HS-27A (cell line): ENCODE measurements at regions not wholly inside any gene's neighbourhood (a gene's known extent, or its start where the extent isn't known, plus 50 kb on each side); places are given as distances from the start of the nearest gene placed in this dataset.
A peak's percentile ranks its signal among the peaks of the same experiment; 100 is the strongest.

ENCODE experiments used
- DNase-seq: peaks from one replicate; pipeline ENCODE4 v3.0.0-alpha.2; 2012; ENCODE audit warnings: low read depth, missing footprints

DNA sequence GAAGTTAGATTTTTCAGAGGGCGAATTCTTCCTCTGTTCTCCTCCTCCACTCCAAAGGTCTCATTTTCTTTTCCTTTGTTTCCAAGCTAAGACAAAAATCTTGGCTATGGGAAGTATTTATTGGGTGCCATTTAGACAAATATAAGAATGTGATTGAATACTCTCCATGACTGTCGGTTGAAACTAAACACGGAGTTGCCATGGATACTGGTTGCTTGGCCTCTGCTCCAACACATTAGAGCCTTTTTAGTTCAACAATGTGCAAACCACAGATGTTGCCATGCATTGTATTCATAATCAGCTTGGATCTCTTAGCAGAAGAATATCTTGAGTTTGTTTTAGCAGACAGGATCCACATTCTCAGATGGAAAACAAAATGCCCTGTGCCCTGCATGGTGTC, 366.5 kb upstream of the LCORL start:
- no peak for DNase-seq

DNA sequence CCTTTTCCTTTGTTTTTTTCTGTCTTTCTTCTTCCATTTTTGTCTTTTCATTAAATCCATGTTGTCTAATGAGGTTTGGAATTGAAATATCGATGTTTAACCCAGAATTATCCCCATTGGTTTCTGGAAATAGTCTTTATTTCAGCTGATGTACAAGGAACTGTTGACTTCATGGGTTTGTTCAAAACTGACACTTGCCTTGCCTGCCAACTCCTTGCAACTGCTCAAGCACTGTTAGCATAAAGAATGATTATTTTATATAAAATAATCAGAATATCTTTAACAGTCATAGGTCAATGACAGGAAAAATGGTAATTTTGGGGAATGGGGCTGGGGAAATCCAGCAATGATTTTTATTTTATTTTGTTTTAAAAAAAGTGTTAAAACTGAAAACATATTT, 359.6 kb upstream of the LCORL start:
- DNase-seq, result no peak

DNA sequence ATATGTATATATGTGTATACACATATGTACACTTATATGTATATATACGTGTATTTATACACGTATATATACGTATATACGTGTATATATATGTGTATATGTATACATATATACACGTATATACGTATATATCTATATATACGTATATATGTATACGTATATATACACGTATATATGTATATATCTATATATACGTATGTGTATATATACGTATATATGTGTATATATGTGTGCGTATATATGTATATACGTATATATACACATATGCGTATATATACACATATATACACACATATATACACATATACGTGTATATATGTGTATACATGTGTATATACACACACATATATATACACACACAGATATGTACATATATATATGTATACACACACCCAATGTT, 348.0 kb upstream of the LCORL start:
- no peak for DNase-seq

DNA sequence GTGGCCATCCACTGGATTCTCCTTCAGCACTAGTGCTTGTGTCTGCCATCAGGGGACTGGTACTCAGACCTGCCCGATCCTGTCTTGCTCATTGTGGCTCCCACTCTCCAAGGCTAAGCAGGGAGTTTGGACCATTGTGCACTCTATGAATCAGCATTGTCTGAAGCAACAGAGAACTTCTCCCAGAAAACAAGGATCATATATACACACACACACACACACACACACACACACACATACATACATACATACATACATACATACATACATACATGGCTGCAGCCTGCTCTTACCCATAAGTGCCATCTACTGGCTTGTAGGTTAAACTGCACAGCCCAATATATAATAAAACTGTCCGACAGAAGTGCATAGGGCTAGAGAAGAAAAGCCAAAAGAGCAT, 345.3 kb upstream of the LCORL start:
- DNase-seq, result peak; percentile 3

DNA sequence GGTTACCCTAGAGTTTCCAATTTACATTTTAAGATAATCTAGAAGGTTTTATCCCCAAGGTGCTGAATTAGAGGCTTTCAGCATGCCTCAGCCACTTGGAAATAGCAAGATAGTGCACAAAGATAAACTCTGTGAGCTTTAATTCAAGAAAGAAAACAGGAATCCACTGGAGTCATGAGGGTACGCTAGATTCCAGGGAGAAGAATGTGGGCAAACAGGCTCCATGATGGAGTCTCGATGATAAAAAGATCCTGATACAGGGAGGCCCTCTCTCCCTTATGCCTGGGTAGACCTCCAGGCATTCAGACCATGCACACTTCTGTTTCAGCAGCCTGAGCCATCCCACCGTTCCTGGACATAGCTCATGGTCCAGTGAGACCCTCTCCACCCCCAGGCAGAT, 344.6 kb upstream of the LCORL start:
- DNase-seq, result no peak

DNA sequence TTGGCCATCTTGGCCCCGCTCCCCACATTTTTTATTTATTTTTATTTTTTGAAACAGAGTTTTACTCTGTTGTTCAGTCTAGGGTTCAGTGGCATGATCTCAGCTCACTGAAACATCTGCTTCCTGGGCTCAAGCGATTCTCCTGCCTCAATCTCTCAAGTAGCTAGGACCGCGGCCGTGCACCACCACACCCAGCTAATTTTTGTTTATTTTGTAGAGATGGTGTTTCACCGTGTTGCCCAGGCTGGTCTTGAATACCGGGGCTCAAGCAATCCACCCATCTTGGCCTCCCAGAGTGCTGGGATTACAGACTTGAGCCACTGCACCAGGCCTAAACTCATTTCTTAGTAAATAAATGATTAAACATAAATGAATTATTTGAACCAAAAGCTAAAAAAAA, 322.0 kb upstream of the LCORL start:
- DNase-seq, result no peak

DNA sequence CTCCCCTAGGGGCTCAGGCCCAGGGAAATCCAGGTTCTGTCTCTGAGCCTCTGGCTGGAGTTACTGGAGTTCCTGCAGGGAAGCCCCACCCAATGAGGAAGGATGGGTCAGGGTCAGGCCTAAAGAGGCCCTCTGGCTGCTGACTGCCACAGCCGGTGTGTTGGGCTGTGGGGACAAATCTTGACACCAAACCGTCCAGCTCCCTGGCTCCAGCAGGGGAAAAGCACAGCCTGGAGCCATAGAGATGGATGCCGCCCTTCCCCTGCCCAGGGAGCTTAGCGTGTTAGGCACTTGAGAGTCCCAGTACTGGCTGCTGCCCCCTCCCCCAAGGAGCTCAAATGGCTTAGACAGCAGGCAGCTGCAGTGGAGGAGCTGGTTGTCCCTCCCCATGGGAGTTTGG, 321.3 kb upstream of the LCORL start:
- no peak for DNase-seq

DNA sequence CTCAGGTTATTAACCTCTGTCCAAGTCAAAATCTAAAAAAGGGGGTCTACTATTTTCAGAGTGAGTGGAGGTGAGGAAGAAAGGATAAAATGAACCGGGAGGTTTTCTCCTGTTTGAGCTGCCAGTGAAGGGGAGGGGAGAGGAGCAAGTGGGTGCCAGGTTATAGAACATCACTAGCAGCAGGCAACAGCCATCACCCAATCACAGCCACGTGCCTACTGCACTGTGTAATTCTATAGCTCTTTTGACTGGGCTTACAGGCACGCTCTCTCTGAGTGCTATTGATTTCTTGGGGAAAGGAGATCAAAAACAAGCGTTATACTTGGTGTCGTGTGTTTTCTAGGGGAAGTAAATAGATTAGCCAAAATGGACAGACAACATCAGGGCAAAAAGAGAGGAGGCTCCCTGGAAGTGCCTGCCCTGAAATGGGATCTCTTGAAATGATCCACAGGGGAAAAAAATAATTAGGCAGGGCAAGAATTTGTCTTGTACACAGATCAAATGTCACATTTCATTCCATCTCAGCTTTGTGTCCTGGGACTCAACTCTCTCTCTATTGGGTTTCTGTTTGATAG, 300.5 kb upstream of the LCORL start:
- no peak for DNase-seq

DNA sequence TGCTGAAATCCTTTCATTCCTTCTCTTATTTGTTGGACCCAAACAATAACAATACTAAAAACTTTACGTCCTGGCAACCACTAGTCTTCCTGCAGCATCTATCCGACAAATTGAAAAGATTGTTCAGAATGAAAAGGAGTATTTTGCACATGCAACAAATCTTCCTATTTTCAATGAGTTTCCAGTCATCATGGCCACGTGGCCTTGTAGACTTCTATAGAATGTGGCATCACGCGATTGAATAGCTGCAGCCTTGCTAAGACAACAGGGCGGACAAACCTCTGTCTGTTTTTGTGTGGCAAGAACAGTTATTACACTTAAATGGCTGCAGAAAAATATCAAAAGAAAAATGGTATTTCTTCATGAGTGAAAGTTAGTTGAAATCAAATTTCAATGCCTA, 297.9 kb upstream of the LCORL start:
- no peak for DNase-seq

DNA sequence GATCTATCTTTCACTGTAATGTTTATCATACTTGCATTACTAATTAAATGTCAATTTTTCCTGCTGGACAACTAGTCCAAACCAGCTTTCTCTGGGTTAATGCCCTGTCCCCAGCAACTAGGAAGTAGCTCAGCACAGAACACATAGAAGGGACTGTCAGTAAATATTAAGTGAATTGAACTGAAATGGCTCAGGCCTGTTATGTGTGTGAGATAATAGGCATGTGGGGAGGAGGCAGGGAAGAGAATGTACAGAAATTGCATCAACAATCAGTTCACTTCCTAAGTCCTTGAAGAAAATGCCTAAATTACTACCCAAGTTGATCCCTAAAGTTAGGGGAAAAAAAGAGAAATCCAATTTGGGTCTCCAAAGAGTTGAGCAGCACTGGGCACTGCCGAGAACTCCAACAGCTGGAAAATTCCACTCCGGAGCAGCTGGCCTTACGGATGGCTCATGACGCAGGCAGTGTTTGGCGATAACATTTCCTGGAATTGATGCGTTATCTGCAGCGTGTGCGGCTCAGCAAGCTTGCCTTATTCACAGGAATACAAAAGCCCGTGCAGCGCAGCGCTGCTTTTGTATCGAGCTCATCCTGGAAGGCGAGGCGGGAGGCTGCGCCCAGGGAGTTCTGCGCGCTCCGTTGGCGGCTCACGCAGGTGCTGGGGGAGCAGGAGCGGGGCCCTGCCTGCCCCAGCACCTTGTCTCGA, 297.3 kb upstream of the LCORL start:
- DNase-seq, result no peak

DNA sequence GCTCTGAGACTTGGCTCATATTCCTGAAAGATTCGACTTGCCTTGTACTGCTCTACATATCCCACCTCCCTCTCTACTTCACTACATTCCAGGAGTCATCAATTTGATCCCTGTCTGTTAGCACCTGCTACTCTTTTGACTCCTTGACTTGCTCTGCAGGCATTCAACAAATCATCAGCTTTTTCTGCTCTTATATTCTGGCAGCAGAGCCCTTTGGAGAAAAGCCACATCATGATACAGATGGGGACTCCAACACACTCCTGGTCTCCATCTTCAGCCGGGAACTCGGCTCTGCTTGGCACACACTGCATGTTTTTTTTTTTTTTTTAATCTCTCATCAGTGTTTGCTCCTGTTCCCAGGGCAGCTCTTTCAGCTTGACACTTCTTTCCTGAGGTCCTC, 293.2 kb upstream of the LCORL start:
- no peak for DNase-seq

DNA sequence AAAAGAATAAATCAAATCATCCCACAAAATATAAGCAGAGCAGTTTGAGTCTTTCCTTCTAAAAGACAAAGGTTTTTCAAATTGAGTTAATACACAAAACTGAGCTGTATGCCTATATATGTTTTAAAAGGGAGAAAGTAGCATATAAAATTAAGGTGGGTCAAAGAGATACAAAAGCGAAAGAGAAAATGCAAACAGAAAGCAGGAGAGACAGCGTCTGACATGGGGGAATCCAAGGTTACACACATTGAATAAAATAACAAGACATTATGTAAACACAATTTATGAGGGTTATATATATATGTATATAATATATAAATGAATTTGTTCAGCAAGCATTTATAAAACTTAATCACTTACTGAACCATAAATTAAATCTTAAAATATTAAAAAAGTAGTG, 276.1 kb upstream of the LCORL start:
- DNase-seq, result no peak

DNA sequence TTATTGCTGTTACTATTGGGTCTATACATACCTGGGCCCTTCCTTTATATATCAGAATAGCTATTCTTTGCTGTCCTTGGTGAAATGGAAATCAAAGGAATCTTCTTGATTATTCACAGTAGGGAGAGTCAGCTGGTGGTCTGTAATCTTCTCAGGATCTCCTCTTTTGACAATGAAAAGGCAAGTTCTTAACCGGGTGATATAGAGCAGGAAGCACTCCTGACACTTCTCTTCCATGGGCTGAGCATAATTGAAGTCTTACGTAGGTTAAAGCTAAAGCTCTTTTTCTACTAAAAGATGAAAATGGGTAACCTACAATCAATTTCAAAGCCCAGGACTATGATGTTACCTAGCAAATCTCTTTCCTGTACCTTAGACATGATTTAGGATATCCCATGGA, 274.9 kb upstream of the LCORL start:
- DNase-seq, result no peak

DNA sequence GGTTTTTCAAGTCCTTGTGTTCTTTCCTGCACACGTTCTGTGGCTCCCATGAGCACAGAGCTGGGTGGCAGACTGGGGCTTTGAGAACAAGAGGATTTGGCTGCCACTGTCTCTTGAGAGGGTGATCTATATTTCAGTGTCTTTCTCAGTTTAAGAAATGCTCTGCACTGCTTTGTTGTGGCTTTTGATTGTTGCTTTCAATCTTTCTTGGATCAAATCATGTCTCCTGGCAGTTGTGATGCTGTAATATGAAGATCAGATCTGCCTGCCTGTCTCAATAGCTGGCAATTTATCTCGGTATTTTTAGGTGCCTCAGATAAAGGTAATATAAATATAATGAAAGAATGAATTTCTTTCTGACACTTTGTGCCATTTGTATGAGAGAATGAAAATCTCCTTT, 273.3 kb upstream of the LCORL start:
- DNase-seq, result no peak

DNA sequence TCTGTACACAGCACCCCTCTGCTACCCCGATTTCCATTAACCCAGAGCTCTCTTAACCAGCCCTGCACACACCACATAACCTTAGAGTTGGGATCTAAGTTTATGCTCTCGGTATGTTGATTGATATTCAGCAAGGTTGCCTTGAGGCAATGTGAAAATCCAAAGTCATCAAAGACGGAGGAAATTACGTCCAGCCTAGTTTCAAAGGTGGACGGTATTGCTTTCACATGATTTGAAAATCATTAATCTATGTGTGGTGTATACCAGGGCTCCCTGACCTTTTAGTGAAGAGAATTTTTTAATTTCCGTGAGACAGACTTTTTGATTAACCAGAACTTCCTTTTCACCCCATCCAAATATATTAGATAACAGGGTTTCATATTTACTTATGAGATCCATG, 272.5 kb upstream of the LCORL start:
- no peak for DNase-seq

DNA sequence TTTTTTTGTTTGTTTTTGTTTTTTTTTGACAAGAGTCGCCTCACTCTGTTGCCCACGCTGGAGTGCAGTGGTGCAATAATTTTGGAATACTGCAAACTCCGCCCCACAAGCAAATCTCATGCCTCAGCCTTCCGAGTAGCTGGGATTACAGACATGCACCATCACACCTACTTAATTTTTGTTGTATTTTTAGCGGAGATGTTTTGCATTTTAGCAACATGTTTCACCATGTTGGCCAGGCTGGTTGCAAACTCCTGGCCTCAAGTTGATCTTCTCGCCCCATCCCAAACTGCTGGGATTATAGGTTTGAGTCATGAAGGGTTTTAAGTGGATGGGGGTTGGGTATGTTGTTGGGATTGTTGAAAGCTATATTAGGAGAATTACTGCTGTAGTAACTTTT, 270.9 kb upstream of the LCORL start:
- DNase-seq, result no peak

DNA sequence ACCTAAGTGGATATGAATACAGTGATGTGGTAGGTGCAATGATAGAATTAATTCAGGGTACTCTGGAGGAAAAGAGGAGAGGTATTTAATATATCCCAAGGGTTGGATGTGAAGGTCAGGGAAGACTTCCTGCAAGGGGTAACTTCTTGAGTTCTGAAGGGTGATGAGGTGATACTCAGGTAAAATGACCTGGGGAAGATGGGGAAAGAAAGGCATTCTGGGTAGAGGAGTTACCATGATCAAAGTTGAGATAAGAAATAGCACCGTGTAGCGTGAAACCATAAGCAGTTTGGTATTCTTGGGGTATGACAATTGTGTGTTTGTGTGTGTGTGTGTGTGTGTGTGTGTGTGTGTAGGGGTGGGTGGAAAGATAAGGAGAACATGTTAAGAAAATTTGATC, 270.4 kb upstream of the LCORL start:
- DNase-seq, result no peak

DNA sequence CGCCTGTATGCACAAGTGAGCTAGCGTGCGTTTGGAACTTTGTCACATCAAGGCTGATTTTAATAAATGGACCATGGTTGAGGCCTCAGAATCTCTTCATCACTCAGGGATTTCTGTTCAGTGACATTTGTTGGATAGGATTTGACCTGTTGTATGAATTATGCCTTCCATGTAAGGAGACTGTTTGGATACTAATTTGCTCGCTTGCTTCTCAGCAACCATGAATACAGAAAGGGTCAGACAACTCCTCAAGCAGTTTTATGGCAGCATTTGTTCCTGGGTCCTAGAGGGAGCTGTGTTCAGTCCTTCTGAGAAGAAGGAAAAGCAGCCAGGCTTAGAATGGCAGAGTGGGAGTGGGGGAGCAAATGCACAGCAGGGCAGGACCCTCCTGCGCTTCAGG, 269.7 kb upstream of the LCORL start:
- DNase-seq, result no peak

DNA sequence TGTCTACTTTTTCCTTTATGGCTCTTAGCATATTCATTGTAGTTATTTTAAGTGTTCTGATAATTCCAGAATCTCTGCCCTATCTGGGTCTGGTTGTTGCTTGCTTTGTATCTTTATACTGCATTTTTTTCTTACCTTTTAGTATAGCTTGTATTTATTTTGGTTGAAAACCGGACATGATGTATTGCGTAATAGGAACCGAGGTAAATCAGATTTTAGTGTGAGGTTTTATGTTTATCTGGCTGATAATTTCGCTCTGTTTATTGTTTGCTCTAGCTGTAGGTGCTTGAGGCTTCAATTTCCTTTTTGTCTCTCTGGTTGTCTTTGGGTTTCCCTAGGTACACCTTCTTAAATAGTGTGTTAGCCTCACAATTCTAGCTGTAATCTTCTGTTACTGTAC, 263.8 kb upstream of the LCORL start:
- no peak for DNase-seq

DNA sequence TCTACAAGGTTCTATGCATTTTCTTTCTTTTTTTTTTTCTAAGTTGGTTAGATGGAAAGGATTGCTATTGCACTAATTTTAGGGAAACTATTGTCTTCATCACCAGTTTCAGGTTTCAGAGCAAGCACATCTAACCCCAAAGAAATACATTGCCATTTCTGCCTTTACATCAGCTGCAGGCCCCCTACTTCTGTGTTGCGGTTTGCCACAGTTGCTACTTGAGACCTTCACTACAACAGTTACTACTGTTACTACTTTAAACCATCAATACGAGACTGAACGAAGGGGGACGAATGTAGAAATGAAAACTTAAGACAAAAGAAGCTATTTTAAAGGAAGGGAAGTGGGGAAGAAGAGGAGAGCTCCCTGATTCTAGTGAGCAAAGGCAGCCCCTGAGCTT, 256.7 kb upstream of the LCORL start:
- DNase-seq, result no peak

DNA sequence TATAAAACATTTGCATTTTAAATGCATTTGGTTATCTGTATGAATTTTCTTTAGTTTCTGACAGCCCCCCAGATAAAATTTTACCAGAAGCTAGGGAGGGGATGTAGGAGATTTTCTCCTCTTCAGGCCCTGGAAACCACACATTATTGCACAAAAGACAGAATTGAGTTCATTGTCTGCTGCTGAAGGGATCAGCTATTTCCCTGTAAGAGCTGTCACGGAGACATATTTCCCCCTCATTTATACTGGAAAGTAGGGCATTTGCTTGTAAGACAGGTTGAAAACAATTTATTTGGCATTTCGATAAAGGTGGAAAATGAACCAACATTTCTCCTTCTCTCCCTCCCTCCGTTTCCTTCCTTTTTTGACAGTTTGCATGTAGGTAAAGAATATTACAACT, 241.3 kb upstream of the LCORL start:
- no peak for DNase-seq

DNA sequence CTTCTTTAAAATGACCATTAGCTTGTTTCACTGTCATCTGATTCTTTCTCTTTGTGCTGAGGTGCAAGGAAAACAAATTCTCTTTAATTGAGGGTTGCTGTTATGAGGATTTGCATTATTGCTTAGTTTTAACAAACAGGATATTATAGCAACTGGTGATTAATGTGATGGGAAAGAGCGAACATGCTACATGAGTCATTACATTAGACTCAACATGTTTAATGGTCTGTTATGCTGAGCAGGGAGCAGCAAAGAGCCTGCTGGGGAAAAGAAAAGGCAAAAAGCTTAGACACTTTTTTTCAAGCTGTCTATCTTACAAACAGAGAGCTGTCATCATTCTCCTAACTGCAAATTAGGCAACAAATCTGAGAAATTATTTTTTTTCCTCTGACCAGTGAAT, 230.5 kb upstream of the LCORL start:
- no peak for DNase-seq

DNA sequence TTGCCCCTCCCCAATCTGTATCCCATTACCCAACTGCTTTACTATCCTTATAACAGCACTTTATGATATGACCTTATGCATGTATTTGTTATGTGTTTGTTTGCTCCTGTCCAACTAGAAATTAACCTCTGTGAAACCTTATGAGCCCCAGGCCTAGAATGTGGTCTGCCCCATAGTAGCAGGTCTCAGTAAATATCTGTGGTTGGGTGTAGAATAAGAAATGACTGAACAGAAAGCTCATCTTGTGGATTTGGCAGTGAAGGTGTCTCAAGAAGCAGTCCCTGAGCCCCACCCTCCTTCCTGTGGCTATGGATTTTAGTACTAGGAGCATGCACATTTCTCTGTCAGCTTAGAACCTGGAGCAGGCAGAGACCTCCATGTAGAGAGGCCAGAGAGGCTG, 229.0 kb upstream of the LCORL start:
- no peak for DNase-seq

DNA sequence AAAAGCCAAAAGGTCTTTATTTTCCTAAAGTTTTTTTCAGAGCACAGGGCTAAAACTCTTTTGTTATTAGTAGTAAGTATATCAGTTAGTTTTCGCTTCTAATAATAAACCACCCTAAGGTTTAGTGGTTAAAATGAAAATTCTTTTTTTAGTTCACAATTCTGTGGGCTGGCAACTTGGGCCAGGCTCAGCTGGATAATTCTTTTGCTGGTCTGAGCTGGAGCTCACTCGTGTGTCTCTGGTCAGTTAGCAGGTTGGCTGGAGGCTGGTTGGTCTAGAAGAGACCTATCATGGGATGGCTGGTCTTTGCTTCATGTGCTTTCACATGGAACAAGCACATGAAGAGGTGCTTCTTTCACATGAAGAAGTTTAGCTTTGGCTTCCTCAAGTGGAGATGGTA, 227.1 kb upstream of the LCORL start:
- DNase-seq, result no peak

DNA sequence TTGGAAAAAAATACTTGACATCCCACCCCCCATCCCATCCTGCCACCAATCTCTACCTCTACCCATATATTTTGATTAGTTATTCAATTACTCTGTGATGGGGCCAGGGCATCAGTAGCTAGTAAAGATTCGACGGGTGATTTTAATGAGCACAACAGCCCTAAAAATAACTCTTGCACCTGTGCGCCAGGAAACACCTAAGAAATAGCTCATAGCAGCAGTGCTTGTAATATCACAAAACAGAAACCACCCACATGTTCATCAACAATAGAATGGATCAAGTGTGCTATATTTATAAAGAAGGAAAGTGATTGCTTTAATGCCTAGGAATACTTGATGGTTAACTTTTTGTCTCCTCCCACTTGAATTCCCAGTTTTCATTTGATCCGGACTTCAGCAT, 225.6 kb upstream of the LCORL start:
- no peak for DNase-seq
